Hematopoietic multipotent progenitor cell treated with erythropoietin and hydrocortisone succinate and interleukin-3 and kit ligand, for 6 days (in vitro differentiated cells): ENCODE measurements at regions not wholly inside any gene's neighbourhood (a gene's known extent, or its start where the extent isn't known, plus 50 kb on each side); places are given as distances from the start of the nearest gene placed in this dataset.

ENCODE experiments used
- DNase-seq: peaks from one replicate; pipeline ENCODE4 v3.0.0-alpha.2; 2015

DNA sequence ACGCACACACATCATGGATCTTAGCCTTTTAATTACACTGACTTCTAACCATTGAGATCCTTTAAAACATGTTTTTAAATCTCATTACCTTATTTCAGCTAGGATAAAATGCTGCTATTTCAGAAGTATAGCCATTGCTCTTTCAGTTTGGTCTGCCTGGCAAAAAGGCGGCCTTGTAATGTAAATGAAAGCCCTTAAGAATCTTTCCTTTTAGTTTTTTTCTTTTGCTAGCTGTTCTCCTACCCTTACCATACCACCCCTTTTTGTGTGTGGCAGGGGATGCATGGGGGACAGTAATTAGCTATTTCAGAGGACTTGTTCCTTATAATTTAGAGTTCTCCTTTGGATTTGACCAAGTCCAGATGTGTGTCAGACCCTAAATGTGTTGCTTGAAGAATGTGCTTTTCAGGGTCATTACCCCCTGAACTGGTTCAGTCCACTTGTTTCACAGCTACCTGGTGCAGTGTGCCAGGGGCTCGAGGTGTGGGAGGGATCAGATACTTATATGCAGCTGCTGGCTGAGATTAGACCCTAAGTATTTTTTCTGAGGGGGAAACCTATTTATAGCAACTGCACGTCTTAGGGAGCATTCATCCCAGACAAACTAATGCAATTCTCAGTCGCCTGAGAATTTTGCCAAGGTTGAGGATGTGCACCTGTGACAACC is 986.8 kb downstream of the NLGN4Y start:
- DNase-seq, result no peak

DNA sequence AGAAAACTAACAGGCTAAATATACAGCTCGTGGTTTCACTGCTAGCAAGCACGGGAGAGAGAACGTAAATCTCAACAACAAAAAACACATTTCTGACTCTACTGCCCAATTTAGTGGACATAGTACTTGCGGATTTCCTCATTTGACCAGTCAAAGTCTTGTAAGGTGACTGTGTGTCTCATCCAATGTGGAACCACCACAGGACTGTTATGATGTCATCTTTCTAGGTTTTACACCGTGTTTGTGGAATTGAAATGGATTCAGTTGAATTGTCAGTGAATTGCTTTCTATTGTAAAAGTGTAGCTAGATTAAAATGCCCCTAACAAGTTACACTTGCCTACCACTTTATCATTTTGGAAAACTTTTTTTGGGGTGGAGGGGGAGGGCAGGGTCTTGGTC is 1010.8 kb downstream of the NLGN4Y start:
- no peak for DNase-seq

DNA sequence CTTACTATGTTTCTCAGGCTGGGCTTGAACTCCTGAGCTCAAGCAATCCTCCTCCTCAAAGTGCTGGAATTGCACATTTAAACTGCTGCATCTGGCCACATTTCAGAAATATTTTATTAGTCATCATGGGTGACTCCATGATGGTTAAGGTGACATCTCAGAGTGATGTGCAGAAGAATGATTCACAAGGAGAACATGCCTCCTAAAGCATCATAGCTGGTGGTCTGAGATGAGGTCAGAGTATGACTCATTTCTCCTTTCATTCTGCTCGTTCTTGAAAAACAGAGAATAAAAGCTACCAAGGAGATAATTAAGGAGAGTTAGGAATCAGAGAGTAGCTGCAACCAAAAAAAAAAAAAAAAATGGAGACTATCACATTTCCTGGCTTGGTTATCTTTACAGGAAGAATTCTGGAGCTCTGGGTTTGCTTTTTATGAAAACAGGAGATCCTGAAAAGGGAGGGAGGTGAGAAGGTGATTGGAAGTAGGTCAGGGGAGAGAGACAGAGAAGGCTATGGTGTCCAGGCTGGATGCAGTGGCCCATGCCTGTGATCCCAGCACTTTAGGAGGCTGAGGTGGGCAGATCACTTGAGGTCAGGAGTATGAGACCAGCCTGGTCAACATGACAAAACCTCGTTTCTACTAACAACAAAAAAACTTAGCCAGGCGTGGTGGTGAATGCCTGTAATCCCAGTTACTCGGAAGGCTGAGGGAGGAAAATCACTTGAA is 1011.6 kb downstream of the NLGN4Y start:
- DNase-seq, result no peak

DNA sequence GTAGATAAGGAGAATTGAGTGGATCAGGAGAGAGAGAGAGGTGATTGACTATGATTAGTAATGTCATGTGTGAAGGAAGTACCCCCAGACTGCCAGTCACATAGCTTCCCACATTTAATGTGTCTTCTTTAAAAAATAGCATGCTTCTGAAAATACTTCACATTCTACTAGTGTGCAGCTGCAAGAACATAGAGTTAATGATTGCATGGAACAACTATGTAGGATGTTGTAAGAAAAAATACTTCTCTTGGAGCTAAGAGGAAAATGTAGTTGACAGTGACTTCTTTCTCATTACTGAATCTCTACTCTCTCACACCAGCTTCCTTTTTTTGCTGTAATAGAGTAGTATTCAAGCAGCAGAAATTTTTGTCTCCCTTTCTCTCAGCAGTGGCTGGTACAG is 1016.2 kb downstream of the NLGN4Y start:
- no peak for DNase-seq

DNA sequence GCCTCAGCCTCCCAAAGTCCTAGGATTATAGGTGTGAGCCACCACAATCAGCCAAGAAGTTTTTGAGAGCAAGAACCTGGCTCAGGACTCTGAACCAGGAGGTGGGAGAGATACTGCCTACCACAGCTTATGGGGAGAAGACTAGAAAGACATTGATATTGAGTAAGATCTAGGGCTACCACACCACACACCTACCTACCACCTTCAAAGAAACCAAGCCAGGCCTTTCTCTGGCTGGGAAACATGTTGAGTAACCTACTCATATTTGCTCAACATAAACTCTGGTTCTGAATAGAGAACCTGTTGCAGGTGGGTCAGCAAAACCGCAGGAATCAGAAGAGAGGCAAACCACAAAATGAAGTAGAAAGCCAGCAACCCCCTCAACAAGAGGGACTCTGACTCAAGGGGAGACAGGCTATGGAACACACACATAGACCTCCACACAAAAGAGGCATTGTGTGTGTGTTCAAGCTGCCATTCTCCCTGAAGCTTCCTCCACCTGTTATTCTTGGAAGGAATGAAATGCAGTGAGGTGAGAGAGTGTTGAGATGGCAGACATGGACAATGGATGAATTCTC is 1021.9 kb downstream of the NLGN4Y start:
- DNase-seq, result no peak

DNA sequence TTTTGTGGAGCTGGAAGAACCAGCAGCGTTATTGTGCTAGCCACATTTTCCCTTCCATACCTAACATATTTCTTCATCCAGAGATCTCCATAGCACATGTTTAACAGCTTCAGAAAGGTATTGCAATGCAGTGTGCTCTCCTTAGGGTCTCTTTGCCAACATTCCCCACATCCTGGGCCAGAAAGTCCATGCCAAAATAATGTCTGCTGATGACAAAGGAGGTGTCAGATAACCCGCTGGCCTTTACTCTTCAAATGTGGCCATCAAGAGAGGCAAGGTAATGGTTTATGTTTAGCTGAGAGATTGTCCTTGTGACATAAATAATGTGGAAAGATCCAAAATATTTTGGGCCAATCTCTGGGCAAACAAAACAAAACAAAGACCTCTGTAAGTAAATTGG is 1027.7 kb downstream of the NLGN4Y start:
- DNase-seq, result no peak

DNA sequence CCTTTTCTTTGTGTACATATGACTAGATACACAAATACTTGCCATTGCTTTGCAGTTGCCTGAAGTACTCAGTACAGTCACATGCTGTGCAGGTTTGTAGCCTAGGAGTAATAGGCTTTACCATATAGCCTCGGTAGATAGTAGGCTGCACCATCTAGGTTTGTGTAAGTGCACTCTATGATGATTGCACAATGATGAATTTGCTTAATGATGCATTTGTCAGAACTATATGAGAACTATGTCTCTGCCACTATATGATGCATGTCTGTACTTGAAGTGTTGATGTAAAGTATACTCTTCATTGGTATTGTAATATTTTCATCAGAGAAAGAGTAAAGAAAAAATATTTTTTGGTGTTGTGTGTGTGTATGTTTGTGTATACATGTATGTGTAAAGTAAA is 1030.7 kb downstream of the NLGN4Y start:
- no peak for DNase-seq

DNA sequence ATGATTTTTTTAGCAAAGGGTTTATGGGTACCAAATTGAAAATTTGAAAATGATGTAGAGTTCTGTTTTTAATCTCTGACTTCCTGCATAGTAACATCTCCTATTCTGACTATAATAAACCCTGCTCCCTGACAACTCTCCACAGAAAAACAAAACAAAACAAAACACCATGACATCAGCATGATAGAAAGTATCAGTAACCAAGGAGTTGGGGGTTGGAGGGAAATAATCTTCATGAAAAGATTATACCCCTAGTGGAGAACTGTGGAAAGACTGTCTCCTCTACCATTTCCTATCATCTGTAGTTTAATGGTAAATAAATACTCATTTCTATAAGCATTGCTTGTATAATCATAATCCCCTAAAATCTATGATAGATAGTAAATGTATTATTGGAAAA is 1034.8 kb downstream of the NLGN4Y start:
- DNase-seq, result peak; percentile 1

DNA sequence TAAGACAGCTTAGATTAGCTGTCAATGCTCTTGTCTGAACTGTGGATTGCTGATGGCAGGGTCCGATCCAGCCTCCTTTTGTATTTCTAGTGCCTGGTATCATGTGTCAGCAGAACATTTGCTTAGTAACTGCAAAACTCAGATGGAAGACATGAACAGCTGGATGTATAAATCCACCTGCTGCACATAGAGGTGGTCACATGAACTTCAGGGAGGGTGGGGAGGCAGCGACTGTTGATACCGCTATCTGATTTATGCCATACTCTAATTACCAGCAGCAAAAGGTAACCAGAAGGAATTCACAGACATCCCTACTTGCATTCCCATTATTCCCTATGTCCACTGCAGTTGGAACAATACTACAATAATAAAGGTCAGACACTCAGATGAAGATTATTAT is 1036.5 kb downstream of the NLGN4Y start:
- no peak for DNase-seq

DNA sequence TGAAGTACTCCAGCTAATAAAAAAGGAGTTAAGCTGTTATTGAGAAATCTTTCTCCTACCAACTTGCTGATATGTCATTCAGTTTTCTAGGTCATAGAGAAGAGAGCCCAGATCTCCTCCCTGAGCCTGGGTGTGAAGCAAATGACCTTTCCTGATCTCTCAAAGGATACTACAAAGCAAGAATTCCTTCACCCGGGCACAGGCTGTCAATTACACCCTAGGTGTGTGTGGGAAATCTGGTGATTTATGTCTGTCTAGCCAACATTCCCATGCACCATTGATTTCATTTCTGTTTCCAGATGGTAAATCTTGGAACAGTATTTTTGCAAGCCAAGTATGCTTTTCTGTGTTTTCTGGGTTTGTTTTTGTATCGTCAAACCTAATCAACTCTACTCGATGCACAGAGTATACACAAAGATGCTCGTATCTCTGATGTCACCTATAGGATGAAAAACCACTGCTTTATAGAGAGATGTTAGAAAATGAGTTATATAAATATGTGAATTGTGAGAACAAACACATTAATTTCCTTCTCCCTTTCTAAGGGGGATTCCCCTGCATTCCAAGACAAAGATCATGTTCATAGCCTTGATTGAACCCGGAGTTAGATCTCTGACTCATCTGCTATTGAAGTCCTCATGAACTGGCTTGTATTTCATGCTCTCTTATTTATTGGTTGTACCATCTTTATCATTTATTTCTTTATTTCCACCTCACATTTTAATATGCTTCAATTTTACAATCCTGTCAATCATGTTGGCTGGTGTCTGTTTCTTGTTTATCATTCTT is 1037.4 kb downstream of the NLGN4Y start:
- DNase-seq, result no peak

DNA sequence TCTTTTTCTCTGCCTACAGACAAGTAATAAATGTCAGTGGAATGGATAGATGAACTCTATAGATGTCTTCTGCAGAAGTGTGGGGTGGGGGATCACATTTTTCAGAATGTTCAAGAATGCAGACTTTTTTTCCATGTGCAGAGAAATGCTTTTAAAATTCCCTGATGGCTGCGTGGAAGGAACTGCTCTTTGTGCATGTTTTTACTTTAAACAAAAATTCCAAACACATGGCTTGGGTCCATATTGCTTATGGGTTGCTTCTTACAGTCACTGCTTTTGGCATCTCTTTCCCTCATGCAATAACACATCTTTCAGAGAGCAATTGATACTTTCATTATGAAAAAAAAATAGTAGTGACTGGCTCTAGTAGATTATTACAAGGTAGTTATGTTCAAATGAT is 1053.6 kb downstream of the NLGN4Y start:
- no peak for DNase-seq

DNA sequence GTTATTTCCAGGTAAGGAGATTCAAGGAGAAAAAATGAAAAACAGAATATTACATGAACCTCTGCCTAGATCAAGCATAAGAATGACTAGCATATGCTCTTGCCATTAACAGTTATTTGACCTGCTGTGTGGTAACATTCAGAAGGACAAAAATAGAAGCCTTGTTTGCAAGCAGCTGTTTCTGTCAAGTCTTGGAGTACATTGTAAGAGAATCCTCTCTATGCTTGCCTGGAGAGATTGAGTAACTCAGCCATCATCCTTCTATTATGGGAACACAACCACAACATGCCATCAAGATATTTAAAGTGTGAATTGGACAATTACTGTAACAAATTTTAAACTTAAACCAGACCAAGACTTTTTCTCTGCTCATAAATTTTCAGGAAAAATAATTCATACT is 1054.4 kb downstream of the NLGN4Y start:
- no peak for DNase-seq

DNA sequence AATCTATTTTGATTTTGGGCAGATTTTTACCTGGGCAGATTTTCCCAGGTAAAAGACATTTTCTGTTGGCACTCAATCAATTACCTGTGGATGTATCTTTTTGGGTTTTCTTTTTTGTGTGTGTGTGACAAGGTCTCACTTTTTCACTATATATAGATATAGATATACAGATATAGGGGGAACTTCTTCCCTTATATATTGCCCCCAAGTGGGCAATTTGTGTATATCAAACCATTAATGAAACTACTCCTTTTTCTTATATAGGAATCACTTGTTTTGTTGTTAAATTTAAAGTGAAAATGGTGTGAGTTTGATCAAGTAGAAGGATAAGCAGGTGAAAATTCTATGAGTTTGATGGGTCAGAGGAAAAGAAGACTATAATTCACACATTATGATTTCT is 1054.9 kb downstream of the NLGN4Y start:
- peak; percentile 5 for DNase-seq

DNA sequence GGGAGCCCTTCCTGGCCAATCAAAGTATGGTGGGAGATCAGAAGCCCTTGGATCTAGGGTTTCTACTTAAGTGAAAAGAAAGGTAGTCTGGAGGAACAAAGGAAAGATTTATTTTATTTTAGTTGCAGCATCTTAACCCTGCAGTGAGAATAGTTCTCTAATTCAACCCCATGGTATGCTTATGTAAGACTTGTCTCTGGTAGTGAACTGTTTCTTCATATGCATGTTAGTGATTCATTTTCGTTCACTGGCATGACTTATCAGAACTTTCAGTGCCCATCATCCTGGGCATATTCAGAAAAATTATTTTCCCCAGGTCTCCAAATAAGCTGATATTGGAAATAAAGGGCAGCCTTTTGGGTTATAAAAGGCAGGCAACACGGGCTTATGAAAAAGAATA is 1058.8 kb downstream of the NLGN4Y start:
- DNase-seq, result no peak

DNA sequence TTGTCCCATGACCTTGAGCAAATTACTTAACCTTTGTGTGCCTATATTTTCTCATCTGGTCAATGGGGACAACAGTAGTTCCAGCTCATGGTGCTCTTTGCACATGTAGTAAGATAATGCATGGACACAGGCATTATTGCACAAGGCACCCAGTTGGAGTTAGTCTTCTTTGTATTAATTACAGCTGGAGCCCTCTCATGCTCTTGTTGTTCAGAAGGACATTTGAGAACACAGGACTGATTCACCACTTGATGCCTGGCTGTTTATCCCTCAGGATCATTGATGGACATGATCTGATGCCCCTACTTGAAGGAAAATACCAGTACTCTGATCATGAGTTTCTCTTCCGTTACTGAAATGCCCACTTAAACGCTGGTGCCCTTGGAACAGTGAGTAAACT is 1068.6 kb downstream of the NLGN4Y start:
- DNase-seq, result no peak

DNA sequence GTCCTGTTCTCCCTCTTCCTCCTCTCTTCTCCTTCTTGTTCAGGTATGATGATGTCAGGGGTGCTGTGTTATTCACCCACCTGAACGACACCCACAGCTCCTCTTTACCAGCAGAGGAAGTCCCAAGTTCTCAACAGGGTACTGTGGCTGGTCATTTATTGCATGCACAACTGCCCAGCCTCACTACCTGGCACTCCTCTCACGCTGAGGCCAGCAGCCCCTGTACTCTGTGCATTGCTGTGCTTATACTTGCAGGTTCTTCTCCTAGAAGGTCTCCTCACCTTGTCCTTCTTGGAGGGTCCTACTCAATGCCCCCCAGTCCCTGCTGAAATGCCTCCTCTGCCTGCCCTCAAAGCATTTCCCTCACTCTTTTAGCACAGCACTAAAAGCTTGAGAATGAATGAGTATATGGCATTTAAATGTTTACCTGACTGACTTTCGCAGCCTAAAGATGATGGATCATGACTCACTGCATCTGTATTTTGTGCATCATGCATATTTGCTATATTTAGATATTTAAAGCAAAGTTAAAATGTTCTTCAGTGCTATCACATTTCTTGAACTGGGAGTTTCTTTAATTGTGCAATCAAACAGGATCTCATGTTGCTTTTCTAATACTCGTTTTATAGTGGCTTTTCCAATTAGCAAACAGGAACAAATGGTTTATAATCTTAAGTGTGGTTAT is 1069.3 kb downstream of the NLGN4Y start:
- no peak for DNase-seq

DNA sequence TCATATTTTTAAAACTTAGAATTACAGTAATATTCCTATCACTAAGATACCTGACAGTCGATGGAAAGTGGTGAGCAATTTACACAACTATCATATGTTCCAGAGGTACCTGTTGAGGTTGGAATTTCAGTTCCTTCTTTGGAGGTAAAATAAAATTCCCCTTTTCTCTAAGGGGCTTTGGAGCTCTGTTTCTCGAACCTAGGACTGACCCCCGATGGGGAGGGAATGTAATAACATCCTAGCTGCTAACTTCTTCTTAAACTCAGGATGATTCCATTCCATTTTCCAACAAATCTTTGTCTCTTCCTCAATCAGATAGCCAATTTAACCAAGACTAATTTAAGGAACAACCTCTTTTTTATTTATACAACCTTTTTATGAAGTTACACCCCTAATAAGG is 1069.8 kb downstream of the NLGN4Y start:
- no peak for DNase-seq

DNA sequence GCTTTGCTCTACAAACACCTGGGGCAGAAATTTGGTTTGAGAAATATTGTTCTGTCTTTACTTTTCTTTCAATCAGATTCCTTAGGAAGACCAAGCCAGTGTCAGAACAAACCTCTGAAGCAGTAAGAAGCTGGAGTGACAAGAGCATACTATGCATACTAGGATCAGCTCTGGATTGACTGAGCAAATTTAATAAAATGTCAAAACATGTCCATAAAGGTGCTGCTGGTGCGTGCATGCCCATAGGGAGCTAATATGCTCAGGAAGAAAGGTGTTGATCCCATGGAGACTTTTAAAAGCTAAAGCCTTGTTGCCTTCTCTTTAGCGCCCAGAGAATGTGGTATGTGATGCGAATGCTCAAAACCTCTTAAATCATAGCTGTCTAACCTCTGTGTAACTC is 1076.2 kb downstream of the NLGN4Y start:
- no peak for DNase-seq

DNA sequence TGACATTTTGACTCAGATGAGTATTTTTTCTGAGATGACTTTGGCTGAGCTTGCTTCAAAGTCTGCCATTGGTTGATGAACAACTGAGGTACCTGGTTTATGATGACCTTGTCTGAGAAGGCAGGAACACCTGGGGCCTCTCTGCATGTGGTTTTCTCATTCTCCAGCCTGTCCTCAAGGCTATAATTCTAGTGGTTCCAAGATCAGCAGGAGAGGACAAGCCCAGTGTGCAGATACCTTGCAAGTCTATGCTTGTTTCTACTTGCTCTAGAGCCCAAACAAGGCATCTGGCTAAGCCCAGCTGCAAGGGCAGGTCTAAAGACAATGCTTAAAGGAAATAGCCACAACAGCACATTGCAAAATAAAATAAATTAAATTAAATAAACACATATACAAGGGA is 1100.0 kb downstream of the NLGN4Y start:
- DNase-seq, result no peak

DNA sequence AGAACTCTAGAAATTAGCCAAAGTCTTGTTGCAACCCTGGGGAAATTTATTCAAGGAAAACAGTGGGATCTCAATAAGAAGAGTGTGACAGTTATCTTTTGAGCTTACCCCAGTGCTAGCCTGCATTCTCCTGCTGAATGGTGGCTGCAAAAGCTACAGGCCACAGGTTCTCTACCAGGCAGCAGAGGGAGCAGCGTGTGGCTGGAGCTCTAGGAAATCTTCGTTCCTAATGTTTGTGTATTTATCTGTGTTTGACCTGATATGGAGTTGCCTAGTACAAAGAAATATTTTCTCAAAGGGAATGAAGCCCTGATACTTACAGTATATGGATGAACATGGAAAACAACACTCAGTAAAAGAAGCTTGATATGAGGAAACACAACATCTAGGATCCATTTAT is 1100.6 kb downstream of the NLGN4Y start:
- no peak for DNase-seq

DNA sequence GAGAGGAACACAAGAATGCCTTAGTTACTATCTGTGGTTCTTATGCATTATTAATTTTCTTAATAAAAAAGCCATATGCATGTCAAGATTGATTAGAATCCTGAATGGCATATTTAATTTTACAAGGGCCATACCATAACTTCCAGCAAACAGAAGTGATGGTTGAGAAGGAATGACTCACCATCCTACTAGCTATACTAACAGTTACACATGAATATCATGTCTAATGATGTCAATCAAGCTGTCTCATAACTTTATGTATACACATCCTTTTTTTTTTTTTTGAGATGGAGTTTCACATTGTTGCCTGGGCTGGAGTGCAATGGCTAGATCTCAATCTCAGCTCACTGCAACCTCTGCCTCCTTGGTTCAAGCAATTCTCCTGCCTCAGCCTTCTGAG is 1123.9 kb downstream of the NLGN4Y start:
- no peak for DNase-seq

DNA sequence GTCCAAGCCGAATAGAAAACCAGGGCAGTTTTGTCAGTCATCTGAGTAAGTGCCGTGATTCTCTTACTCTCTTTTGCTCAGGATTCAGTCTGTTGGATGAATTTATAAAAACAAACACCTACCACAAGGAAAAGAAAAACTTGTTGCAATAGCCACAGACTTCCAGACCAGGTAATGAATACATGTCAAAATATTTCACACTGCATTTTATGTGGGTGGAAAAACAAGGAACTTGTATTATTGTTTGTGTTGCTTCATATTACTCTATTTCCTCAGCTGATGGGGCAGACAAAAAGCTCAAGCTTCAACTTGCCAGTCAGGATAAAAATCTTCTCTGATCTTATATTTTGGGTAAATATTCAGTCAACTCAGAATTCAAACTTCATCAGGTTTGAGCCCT is 1125.7 kb downstream of the NLGN4Y start:
- no peak for DNase-seq

DNA sequence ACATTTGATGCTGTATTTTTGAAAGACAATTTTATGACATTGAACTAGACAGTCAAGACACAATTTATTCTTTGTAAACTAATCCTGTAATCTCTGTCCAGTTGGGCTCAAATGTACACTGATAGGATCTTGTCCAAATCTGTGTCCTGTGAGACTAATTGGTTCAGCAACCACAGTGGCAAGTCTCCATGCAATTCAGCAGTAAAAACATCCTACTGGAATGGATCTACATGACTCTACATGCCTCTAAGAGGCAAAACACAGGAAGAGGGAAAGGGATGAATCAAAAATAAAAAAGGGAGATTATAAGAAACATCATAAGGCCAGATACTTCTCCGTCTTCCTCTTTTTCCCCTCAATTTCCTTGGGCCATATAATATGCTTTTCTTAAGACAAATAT is 1164.2 kb downstream of the NLGN4Y start:
- DNase-seq, result no peak
